SK-N-MC (cell line): ENCODE measurements at regions not wholly inside any gene's neighbourhood (a gene's known extent, or its start where the extent isn't known, plus 50 kb on each side); places are given as distances from the start of the nearest gene placed in this dataset.
"Not testable (repeated sequence)": the region's sequence is repeated elsewhere in the genome, so short reads cannot be mapped to it uniquely, and the experiment has no call there.

Source experiments
- DNase-seq: peaks from one replicate; pipeline ENCODE4 v3.0.0-alpha.2; 2011; ENCODE audit warnings: low read depth, low spot score
- H3K27ac ChIP-seq: fragments of 200-600 bp; sonication (generic); 2 replicates; pipeline ENCODE4 v1.5.1; 2016; ENCODE audit warnings: mixed run types
- H3K36me3 ChIP-seq: fragments of 200-600 bp; sonication (generic); 2 replicates; pipeline ENCODE4 v1.6.1; 2017; ENCODE audit warnings: antibody characterized with exemption, low read length, mixed read lengths; ENCODE audit not compliant: insufficient read depth
- H3K4me3 ChIP-seq: fragments of 200-600 bp; sonication (generic); 2 replicates; pipeline ENCODE4 v1.5.1; 2016
- H3K9ac ChIP-seq: fragments of 200-600 bp; sonication (generic); 2 replicates; pipeline ENCODE4 v1.8.0; 2017; ENCODE audit warnings: mixed run types, mixed read lengths; ENCODE audit not compliant: insufficient read length
- H3K9me3 ChIP-seq: fragments of 200-600 bp; sonication (generic); 2 replicates; pipeline ENCODE4 v1.6.1; 2017; ENCODE audit warnings: low read depth, mild to moderate bottlenecking, antibody characterized with exemption, low read length, moderate library complexity, mixed read lengths
- EZH2 ChIP-seq: fragments of 200-600 bp; sonication (generic); IDR thresholded peaks from one replicate; pipeline ENCODE4 v1.6.1; 2017; ENCODE audit warnings: antibody characterized with exemption
- FOXP2 ChIP-seq: optimal IDR thresholded peaks from 2 replicates; pipeline ENCODE3; 2011; ENCODE audit warnings: mild to moderate bottlenecking, moderate library complexity; ENCODE audit not compliant: insufficient read depth; ENCODE audit errors: extremely low read length, control extremely low read depth
- POLR2AphosphoS5 ChIP-seq: IDR thresholded peaks from 2 replicates; pipeline ENCODE4 v1.6.1; 2012; ENCODE audit warnings: mild to moderate bottlenecking, low read depth, low read length, borderline replicate concordance

DNA sequence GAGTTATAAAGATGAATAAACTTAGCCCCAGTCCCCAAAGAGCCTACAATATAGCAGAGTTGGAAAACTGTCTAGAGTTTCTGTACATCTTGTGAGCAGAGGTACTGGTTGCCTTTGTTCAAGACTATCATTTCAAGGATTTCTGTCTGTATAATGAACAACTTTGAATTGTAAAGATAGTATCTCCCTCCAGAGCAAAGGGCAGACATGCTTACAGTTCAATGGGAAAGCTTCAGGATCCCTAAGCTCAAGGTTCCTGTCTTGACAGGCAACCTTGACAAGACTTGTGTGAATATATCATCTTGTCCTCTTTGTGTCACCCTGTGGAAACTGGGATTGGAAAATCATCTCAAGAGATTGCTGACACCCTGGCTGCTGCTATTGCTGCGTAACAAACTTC, 242.8 kb upstream of the VLDLR start:
- no peak overlapping the region for H3K27ac ChIP-seq
- no peak for TF ChIP-seq POLR2AphosphoS5
- TF ChIP-seq EZH2 = no peak
- no peak for TF ChIP-seq FOXP2
- H3K4me3 ChIP-seq = no peak overlapping the region
- no peaks in the 10 kb centered on the region for H3K9me3 ChIP-seq
- DNase-seq = no peak
- H3K36me3 ChIP-seq = no peaks in the 10 kb centered on the region
- no peak overlapping the region for H3K9ac ChIP-seq

DNA sequence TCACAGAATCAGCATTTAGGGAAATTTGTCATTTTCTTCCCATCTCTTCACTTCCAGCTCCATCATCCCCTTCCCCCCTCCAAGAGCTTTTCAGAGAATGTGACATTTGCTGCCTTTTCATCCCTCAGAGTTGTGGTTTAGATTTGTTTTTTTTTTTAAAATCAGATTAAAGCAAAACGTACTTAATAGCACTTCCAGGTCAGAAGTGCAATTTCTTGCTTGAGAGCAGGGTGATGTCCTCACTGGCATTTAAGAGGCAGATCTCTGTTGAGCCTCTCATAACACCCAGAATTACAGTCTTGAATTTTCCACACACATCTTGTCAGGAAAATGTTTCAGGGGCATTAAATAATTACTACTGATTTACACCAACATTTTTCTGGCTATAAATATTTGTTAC, 236.8 kb upstream of the VLDLR start:
- H3K27ac ChIP-seq = no peak overlapping the region
- H3K36me3 ChIP-seq = no peaks in the 10 kb centered on the region
- no peaks in the 10 kb centered on the region for H3K9me3 ChIP-seq
- DNase-seq = no peak
- TF ChIP-seq EZH2 = no peak
- no peak for TF ChIP-seq FOXP2
- TF ChIP-seq POLR2AphosphoS5 = no peak
- H3K4me3 ChIP-seq = no peak overlapping the region
- H3K9ac ChIP-seq = no peak overlapping the region

DNA sequence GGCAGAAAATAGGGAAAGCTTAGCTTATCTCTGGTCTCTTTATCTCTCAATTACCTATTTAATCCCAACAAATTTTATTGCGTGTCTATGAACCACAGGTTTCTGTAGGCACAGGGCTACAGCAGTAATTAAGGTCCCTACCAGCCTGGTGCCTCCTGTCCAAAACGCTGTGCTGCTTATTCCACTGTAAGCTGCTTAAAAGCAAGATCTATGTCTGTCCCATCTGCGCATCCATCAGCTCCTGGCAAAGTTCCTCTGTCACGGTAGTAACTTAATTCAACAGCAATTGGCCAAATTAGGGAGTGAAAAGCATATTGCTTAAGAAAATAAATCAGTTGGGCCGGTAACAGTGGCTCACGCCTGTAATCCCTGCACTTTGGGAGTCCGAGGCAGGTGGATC, 235.8 kb upstream of the VLDLR start:
- Histone ChIP-seq H3K27ac (no peak overlapping the region), H3K9me3 (no peaks in the 10 kb centered on the region), H3K36me3 (no peaks in the 10 kb centered on the region), H3K4me3 (no peak overlapping the region), H3K9ac (no peak overlapping the region)
- TF ChIP-seq FOXP2 (no peak), EZH2 (no peak), POLR2AphosphoS5 (no peak)
- no peak for DNase-seq

DNA sequence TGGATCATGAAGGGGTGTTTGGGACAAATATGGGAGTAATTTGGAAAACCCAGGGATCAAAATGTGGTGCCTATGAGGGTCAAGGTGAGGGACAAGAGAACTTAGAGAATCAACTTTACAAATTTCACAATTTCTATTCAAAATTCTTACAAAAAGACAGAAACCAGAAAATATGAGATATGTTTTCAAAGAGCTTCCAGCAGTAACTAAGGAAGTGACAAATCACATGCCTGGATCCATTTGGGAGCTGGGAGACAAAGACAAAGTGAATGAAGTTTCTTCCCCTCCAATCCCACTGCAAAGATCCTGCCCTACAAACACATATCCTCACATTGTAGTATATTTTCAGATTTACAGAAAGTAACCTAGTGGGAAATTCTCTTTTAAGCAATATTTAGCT, 235.0 kb upstream of the VLDLR start:
- H3K36me3 ChIP-seq = no peaks in the 10 kb centered on the region
- no peak overlapping the region for H3K27ac ChIP-seq
- DNase-seq = no peak
- H3K4me3 ChIP-seq = no peak overlapping the region
- no peaks in the 10 kb centered on the region for H3K9me3 ChIP-seq
- TF ChIP-seq POLR2AphosphoS5 (no peak), FOXP2 (no peak), EZH2 (no peak)
- no peak overlapping the region for H3K9ac ChIP-seq

DNA sequence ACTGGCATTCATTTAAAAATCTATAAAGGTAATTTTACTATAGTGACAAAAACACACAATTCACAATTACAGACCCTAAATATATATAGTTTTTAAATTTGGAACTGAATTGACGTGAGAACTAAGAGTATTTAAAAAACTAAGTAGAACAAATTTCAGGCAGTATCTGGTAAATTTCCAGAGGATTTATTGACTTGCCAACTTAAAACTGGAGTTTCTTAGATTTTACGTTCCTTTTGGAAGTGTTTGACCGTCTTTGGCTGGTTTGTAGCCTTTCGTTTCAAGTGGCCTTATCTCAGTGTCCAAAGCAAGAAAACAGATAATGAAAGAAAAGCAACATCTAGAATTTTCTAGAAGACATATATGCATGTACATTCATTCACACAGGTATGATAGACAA, 234.4 kb upstream of the VLDLR start:
- Histone ChIP-seq H3K9ac (no peak overlapping the region), H3K27ac (no peak overlapping the region), H3K4me3 (no peak overlapping the region), H3K9me3 (no peaks in the 10 kb centered on the region), H3K36me3 (no peaks in the 10 kb centered on the region)
- TF ChIP-seq POLR2AphosphoS5 = no peak
- TF ChIP-seq EZH2 = no peak
- TF ChIP-seq FOXP2 = no peak
- DNase-seq = no peak

DNA sequence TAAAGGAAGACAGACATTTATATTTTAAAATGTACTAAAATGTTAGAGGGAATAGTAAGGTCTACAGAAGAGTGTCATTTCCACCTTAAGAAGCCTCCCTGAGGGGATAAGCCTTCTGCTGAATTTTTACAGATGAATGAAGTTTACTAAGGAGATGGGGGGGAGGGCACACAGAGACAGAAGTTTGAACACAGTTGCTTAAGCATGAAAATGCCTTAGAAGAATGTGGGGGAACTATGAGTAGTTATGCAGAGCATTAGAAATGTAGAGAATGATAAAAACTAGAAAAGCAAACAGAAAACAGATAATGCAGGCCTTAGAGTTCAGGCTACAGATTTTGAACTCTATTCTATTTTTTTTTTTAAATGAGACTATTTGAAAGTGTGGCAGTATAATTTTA, 232.2 kb upstream of the VLDLR start:
- Histone ChIP-seq H3K9ac (no peak overlapping the region), H3K36me3 (no peaks in the 10 kb centered on the region), H3K4me3 (no peak overlapping the region), H3K27ac (no peak overlapping the region), H3K9me3 (no peaks in the 10 kb centered on the region)
- TF ChIP-seq POLR2AphosphoS5 (no peak), EZH2 (no peak), FOXP2 (no peak)
- no peak for DNase-seq

DNA sequence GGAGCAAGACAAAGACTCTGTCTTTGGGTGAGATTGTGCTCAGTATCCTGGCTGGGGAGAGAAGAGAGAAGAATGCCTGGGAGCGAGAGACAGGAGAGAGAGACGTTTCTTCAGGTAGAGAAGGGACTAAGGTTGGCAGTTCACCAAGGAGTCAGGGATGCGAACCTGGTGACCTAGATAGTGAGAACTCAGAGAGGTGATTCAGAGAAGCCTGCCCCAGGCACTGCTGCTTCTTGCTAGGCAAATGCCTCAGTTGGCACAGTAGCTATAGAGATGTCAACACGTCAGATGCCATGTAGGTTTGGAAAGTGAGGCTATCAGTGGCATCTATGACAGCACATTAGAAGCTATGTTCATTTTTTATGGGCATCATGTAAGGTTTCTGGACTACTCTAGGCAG, 231.6 kb upstream of the VLDLR start:
- H3K36me3 ChIP-seq = no peaks in the 10 kb centered on the region
- no peak for DNase-seq
- H3K9ac ChIP-seq = no peak overlapping the region
- no peaks in the 10 kb centered on the region for H3K9me3 ChIP-seq
- H3K27ac ChIP-seq = no peak overlapping the region
- TF ChIP-seq EZH2 (no peak), POLR2AphosphoS5 (no peak), FOXP2 (no peak)
- H3K4me3 ChIP-seq = no peak overlapping the region

DNA sequence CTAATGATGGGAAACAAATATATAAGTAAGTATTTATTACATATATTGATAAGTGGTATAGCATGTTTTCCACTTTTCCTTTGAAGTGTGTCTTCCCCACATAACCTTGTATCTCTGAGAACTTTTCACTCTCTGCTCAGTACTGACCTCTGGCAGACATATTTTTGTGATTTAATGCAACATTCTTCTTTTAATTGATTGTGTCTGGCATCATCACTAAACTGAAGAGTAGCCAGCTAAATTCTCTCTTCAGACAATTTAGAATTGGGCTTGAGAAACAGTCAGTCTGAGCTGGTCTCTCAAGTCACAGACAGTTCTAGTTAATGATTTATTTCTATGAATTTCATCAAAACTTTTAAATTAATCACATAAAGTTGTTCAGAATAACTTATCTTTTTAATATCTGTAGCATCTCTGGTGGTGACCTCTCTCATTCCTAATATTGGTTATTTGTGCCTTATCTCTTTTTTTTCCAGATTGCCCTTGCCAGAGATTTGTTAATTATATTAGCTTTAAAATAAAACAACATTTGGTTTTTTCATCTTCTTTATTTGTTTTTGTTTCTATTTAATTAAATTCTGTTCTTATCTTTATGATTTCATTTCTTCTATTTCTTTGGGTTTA, 230.0 kb upstream of the VLDLR start:
- not testable (repeated sequence) for H3K4me3 ChIP-seq, H3K9me3 ChIP-seq, H3K36me3 ChIP-seq, DNase-seq, H3K9ac ChIP-seq, H3K27ac ChIP-seq

DNA sequence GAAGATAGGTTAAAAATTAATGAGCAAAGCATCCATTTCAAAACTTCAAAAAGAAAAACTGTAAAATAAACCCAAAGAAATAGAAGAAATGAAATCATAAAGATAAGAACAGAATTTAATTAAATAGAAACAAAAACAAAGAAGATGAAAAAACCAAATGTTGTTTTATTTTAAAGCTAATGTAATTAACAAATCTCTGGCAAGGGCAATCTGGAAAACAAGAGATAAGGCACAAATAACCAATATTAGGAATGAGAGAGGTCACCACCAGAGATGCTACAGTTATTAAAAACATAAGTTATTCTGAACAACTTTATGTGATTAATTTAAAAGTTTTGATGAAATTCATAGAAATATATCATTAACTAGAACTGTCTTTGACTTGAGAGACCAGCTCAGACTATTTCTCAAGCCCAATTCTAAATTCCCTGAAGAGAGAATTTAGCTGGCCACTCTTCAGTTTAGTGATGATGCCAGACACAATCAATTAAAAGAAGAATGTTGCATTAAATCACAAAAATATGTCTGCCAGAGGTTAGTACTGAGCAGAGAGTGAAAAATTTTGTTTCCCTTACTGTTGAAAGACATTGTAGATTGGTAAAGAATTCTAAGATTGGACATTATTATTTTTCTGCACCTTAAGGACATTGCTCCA, 227.4 kb upstream of the VLDLR start:
- H3K36me3 ChIP-seq, H3K9ac ChIP-seq, H3K27ac ChIP-seq, H3K4me3 ChIP-seq, DNase-seq, H3K9me3 ChIP-seq: not testable (repeated sequence)
